ENCODE measurements at regions not wholly inside any gene's neighbourhood (a gene's known extent, or its start where the extent isn't known, plus 50 kb on each side); places are given as distances from the start of the nearest gene placed in this dataset.
"Not testable (repeated sequence)": the region's sequence is repeated elsewhere in the genome, so short reads cannot be mapped to it uniquely, and the experiment has no call there.

DNA sequence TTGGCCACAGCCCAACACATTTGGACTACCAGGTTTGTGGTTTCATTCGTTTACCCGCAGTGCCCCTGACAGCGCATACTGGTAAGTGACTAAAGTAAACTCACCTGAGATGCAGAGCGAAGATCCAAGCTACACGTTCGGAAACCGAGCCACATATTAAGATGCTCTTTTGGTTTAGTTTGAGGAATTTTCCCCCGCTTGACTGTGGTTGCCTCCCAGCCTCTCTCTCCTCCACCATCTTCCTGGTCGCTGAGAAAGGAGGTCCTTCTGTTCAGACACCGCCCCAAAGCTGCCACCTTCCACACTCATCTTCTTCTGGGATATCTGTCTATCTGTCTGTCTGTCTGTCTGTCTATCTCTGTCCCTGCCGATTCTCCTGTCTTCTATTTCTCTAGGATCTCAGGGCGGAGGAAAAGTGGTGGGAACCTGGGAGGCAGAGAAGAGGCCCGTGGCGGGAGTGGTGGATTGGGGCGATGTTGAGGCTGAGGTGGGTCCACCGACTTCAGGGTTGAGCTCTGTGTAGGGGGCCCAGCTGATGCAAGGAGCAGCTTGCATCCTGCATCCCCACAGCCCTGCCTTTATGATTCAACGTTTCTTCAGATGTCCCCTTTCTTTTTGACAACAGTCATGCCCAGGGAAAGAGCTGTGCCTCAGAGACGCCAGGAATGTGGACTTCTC is 196.9 kb upstream of the ZNF184 start:
- no peak for DNase-seq (ENCODE audit: low spot score)

DNA sequence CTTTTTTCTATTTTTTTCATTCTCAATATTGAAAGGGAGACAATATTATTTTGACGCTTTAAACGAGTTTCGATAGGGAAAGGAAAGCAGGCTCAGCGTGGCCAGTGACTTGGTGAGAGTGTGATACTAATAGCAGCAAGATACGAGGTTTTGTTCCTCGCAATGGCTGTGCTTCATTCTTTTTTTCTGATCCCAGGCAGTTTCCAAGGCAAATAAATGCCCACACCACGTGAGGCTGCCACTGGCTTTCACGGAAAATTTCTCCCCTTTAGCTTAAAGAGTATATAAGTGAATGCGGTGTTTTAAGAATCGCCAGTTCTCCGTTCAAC is 196.4 kb upstream of the ZNF184 start:
- no peak for DNase-seq (ENCODE audit: low spot score)

DNA sequence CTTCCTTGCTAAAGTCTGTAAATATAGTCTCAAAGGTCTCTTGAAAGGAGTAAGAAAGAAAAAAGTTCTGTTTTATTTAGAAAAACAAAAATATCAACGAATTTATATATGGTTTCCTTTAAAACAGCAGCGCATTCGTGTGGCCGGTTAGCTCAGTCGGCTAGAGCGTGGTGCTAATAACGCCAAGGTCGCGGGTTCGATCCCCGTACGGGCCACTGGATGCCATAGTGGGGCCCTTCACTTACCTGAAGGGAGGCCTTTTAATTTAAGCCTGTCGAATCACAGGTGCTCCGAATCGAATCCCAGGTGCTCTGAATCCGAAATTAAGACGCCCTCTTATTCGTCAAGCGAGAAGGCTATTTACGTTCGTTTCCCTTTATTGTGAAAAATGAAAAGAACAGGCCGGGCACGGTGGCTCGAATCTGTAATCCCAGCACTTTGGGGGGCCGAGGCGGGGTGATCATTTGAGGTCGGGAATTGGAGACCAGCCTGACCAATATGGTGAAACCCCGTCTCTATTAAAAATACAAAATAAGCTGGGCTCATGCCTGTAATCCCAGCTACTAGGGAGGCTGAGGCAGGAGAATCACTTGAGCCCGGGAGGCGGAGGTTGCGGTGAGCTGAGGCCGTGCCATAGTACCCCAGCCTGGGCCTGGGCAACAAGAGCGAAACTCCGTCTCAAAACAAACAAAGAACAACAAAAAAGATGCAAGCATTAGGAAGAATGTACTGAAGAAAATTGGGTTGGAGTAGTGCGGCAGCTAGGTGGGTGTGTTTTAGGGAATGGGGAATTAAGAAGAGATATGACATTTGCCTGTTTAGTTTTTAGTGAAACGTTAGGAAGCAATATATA is 195.8 kb upstream of the ZNF184 start:
- no peak for DNase-seq (ENCODE audit: low spot score)

DNA sequence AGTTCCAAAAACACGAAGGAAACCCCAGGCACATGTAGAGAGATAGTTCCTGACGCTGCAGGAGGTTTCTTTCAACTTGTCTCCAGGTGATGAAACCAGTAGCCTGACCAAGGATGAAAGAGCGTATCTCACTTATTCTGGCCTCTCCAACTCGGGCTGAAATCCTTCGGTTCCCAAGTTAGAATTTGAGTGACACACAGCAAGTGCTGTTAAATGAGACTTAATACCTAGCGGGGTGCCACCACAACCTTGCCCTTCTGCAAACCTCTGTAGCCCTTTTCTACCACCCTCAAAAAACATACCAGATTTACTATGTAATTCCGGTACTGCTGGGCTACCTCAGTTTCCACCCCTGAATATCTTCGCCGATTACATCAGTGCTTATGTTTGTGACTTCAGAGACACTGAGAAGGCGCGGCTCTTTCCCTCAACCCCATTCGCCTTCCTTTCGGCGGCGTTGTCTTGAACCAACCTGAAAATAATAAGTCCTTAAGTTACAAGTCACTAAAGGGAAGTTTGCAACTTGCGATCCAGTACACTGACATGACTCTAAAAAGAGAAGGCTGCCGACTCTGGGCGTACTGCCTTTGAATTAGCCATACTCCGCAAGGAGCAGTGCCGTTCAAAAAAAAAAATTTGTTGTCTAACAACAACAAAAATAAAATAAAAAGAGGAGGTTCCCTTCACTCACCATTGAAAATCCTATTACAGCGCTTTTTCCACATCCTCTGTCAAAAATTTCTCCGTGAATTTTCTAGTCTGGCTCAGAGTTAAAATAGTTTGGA is 194.9 kb upstream of the ZNF184 start:
- no peak for DNase-seq (ENCODE audit: low spot score)

DNA sequence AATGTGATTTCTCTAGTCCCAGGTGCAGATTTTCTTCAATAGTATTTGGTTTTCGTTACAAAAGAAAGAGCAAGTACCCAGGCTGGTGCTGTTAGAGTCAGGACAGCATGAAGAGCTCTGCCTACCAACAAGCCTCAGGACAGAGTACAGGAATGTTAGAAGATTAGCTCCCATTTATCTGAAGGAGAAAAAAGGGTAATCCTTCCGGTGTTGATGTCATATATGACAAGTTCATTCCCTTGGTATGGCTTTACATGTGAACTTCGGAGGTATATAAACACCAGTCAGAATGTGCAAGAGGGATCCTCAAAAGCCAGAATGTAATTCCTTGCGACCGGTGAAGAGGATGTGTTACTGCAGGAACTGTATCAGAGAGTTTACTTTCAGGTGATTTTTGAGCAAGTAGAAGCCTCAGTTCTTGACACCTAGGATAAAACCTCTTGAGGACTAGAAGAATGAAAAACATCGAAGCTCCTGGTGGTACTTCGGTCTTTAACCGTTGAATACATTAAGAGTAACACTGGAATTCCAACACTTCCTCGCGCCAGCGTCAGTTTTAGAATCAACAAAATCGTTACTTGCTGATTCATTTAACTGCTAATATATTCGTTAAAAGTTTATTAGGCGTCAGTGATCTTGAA is 194.2 kb upstream of the ZNF184 start:
- DNase-seq (ENCODE audit: low spot score): no peak

DNA sequence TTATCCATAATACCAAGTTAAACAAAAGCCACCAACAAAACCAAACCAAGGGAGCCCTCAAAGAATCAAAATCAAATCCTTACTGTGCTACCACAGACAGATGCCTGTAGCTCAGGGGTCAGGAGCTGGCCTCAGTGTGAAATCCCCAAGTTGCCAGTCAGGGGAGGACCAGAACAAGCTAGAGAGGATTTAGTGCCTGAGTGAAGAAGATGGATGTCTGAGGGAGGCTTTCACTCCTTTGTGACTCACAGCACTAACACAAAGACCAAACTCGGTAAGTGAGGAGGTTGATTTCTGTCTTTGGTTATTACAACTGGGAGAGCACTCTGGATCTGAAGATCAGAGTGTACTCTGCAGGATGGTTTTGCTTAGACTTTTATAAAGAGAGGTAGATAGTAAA is 189.9 kb upstream of the ZNF184 start:
- no peak for DNase-seq (ENCODE audit: low spot score)

DNA sequence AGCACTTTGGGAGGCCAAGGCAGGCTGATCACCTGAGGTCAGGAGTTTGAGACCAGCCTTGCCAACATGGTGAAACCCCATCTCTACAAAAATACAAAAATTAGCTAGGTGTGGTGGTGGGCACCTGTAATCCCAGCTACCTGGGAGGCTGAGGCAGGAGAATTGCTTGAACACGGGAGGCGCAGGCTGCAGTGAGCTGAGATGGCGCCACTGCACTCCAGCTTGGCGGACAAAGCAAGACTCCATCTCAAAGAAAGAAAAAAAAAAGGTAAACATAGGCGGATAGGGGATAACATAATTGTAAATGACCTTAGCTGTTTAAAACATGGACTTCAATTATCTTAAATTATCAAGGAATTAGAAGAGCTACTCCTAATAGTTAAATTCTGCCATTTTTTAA is 189.3 kb upstream of the ZNF184 start:
- not testable (repeated sequence) for DNase-seq (ENCODE audit: low spot score)

DNA sequence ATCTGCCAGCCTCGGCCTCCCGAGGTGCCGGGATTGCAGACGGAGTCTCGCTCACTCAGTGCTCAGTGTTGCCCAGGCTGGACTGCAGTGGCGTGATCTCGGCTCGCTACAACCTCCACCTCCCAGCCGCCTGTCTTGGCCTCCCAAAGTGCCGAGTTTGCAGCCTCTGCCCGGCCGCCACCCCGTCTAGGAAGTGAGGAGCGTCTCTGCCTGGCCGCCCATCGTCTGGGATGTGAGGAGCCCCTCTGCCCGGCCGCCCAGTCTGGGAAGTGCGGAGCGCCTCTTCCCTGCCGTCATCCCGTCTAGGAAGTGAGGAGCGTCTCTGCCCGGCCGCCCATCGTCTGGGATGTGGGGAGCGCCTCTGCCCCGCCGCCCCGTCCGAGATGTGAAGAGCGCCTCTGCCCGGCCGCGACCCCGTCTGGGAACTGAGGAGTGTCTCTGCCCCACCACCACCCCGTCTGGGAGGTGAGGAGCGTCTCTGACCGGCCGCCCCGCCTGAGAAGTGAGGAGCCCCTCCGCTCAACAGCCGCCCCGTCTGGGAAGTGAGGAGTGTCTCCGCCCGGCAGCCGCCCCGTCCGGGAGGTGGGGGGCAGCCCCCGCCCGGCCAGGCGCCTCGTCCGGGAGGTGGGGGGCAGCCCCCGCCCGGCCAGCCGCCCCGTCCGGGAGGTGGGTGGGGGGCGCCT is 180.4 kb upstream of the ZNF184 start:
- not testable (repeated sequence) for DNase-seq (ENCODE audit: low spot score)

DNA sequence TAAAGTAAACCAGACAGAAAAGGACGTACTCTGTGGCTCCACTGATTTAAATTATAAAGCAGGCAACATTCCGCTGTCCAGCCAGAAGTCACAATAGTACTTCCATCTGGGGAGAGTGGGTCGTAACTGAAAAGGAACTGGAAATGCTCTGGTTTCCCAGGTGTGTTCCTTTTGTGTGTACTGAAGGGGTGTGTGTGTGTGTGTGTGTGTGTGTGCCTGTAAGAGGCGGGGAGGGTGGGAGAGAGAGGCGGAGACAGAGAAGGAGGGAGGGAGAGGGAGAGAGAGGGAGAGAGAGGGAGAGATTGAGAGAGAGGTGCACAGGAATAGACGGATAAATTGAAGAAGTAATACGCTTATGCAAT is 178.4 kb upstream of the ZNF184 start:
- no peak for DNase-seq (ENCODE audit: low spot score)

DNA sequence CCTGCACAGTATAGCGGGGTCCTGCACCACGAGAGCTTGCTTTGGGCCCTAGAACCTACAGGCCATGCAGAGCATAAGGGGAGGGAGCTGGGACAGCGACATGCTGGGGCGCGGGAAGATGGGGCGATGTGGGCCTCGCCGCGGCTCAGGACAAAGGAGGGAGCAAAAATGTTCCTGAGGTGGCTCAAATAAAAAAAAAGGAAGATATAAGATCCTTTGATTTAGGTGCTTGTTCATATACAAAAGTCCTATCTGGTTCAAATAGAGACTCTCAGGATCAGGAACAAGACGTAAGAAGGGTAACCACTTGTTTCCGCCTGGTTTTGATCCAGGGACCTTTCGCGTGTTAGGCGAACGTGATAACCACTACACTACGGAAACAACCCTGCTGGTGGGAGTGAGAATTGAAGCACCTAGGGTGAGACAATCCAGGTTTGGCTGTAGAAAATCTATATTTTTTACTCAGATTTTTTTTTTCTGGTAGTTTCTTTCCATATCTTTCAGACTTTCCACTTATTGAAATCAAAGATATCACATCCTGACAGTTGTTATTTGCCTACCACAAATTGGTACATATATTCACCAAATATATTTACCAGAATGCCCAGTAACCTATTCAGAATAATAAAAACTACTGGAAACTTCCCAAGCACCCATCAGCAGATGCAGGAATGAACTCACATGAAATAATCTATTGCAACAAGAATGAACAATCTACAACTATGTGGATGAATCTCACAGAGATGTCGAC is 177.9 kb upstream of the ZNF184 start:
- DNase-seq (ENCODE audit: low spot score): no peak

DNA sequence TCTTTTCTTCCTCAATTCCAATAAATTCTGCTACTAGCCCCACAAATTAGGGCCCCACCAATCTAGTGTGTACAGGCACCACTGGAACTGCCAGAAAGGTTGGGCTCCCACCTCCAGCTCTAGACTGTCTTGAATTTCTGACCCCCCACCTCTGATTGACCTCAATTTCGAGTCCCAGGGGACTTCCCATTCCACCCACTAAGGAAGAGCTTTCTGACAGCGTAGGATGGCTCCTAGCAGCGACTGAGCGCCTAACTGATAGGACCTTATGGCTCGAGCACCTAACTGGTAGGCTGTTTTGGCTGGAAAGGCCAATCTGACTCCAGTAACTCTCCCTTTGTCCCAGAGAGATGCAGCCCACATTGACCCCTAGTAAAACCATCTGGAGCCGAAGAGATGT is 171.6 kb upstream of the ZNF184 start:
- no peak for DNase-seq (ENCODE audit: low spot score)

DNA sequence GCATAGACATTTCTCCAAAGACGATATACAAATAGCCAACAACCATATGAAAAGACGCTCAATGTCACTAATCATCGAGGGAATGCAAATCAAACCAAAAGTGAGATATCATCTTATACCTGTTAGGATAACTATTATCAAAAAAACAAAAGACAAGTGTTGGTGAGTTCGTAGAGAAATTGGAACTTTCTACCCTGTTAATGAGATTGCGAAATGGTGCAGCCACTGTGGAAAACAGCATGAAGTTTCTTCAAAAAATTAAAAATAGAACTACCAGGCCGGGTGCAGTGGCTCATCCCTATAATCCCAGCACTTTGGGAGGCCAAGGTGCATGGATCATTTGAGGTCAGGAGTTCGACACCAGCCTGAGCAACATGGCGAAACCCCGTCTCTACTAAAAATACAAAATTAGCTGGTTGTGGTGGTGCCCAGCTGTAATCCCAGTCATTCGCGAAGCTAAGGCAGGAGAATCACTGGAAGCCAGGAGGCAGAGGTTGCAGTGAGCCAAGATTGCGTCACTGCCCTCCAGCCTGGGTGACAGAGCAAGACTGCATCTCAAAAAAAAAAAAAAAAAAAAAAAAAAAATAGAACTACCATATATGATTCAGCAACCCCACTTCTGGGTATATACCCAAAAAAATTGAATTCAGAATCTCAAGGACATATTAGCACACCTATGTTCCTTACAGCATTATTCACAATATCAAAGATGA is 170.0 kb upstream of the ZNF184 start:
- no peak for DNase-seq (ENCODE audit: low spot score)

DNA sequence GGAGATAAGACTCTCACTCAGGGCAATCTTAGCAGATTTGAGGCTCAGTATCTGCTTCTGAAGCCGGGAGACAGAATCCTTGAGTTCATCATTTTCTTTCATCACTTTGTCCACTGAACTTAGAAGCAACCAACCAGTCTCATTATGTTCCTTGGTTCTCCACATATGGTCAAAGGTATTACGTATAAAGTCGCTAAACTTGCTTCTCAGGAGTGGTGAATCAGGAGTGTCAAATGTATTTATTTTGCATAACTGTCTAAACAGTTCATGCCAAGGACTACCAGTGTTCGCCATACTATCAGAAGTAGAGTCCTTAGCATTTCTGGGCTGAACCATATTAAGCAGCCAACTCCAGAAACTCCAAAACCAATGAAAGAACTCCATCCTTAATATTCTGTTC is 163.0 kb upstream of the ZNF184 start:
- DNase-seq (ENCODE audit: low spot score): not testable (repeated sequence)

DNA sequence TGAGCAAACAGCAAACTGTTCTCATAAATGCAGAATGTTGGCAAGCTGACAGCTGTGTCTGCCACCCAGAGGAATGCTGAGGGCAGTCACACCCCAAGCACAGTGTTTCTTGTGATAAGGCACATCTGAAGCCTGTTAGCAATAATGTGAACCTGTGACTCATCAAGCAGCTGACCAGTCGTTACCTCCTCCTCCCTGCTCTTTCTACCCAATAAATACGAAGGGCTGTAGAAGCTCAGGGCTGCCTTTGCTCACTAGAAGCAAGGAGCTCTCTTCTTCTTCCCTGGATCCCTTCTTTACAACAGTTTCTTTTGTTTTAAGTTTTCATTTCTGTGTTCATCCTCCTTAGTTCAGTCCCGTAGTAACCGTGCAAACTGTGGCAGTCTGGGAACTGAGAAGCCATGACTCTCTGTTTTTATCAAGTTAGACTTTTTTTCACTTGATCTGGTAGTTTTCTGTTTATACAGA is 160.3 kb upstream of the ZNF184 start:
- not testable (repeated sequence) for DNase-seq (ENCODE audit: low spot score)

DNA sequence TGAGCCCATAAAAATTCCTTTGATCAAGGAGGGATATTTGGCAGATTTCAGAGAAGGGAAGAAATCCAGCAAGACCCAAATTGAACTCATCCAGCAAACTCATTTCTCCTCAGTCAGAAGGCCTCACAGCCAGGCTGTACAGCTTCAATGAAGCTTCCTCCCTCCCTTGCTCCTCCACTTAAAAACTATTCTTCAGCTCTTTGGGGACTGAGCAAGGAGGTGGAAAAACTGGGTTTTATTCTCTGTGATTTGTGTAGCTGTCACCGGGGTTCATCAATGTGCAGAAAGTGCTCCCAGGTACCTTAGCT is 158.7 kb upstream of the ZNF184 start:
- DNase-seq (ENCODE audit: low spot score): no peak

DNA sequence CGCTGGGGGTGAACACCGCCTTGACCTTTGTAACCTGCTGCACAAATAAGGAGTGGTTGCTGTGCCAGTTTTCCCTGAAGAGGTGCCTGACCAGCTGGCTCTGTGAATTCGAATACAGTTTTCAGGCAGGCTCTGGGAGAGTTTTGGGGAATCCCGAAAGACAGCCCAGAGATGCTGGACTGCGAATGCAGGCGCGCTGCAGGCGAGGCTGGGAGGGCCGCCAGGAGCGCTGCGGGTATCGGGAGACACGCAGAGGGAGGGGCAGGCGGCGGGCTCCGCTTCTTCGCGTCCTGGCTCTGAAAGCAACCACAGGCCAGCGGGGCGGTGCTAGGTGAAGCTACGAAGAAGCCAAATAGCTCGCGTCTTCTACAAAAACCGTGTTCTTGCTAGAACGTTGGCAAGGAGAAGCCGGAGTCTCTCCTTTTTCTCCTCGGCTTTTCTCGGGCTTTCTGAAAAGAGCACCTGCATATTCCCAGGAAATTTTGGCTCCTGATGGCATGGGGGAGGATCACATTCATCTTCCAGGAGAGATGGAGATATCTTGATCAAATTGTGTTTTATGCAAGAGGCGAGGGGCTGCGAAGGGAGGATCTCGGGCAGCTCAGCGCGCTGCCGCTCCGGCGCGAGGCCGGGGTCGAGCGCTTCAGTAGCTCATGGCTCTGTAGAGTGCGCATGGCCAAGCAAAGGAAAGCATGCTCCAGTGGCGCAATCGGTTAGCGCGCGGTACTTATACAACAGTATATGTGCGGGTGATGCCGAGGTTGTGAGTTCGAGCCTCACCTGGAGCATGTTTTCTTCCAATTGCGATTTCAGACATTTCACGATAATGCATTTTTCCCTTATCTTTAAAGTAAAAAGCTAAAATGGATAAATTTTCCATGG is 158.1 kb upstream of the ZNF184 start:
- no peak for DNase-seq (ENCODE audit: low spot score)

DNA sequence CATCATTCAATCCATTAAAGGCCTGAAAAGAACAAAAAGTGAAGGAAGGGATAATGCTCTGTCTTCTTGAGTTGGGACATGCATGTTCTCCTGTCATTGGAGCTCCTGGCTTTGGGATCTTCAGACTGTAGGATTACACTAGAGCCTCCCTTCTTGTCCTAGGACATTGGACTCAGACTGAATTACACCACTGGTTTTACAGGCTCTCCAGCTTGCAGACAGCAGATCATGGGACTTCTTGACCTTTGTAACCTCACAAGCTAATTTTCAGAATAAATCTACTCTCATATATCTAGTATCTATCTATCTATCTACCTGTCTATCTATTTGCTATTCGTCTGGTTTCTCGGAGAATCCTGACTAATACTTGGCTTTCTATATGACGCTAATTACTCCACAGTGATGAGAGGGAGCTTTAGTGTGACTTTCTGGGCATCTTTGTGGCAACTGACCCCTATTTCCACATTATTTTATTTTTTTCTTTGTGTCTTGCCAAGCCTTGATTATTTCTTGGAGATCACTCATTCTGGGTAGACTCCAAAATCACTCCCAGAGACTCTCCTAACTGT is 151.9 kb upstream of the ZNF184 start:
- no peak for DNase-seq (ENCODE audit: low spot score)

DNA sequence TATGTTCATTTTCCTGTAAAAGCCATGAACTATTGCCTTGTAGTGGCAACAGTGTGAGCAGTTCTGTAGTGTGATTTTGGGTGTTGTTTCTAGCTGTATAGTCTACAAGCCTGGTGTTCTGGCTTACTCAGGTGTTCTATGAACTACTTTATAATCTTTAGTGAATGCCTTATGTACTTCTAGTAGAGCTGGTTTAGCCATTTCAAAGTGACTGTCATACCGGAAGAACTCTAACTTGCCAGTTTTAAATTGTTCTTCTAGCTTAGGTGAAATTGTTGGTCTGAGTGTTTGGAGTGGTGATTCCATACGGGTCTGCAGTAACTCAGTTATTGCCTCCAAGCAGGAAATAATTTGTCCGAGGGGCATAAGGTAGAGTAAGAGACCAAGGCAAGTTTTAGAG is 150.2 kb upstream of the ZNF184 start:
- DNase-seq (ENCODE audit: low spot score): no peak

DNA sequence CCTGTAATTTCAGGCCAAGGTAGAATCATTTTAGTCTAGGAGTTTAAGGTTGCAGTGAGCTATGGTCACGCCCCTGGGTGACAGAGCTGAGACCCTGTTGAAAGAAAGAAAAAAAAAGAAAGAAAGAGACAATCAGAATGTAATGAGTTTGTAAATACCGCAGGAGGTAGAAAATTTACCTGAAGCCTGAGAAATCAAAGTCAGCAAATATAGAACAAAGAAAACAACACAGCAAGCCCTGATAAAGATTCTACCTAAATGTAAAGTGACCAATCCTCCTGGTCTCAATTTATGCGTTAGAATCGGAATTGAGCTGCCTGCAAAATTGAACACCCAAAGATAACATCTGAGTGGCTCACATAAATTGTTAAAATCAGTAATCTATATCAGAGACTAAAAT is 146.5 kb upstream of the ZNF184 start:
- DNase-seq (ENCODE audit: low spot score): no peak

Measured in germinal center (tissue), 1 donor.